Stomach (tissue), 8 donors: ENCODE measurements at regions not wholly inside any gene's neighbourhood (a gene's known extent, or its start where the extent isn't known, plus 50 kb on each side); places are given as distances from the start of the nearest gene placed in this dataset.

Source experiments
- DNase-seq, 2 donors: peaks; one replicate each; pipeline versions ENCODE4 v3.0.0 to v3.0.0-alpha.2; 2013 to 2019
- H3K27ac ChIP-seq, 5 donors: fragments of 200-600 bp in 4 of 5; sonication (generic) in 4 of 5; one replicate each; pipeline ENCODE4 v1.5.1; 2013 to 2019; ENCODE audit warnings: mild to moderate bottlenecking in 1 of 5, moderate library complexity in 1 of 5
- H3K27me3 ChIP-seq, 3 donors: fragments of 200-600 bp; sonication (generic); one replicate each; pipeline ENCODE4 v1.5.1; 2017 to 2019; ENCODE audit warnings: mixed run types in 1 of 3
- H3K36me3 ChIP-seq, 4 donors: fragments of 200-600 bp; sonication (generic); 1 replicate in 3 of 4; 2 replicates in 1 of 4; pipeline ENCODE4 v1.5.1; 2016 to 2019
- H3K4me1 ChIP-seq, 4 donors: fragments of 200-600 bp; sonication (generic); one replicate each; pipeline ENCODE4 v1.5.1; 2016 to 2019
- H3K4me3 ChIP-seq, 4 donors: fragments of 200-600 bp; sonication (generic) in 3 of 4; one replicate each; pipeline ENCODE4 v1.5.1; 2016 to 2019; ENCODE audit warnings: mild to moderate bottlenecking in 1 of 4
- H3K9me3 ChIP-seq, 4 donors: fragments of 200-600 bp; sonication (generic); one replicate each; pipeline ENCODE4 v1.5.1; 2016 to 2019
- EP300 ChIP-seq: sonication (generic); formaldehyde crosslinking; IDR thresholded peaks from one replicate; pipeline ENCODE4 v1.6.1; 2017; ENCODE audit warnings: antibody characterized with exemption
- POLR2A ChIP-seq, 4 donors: fragments of 450-650 bp; IDR thresholded peaks; one replicate each; pipeline ENCODE4 v1.6.1; 2016; ENCODE audit warnings: antibody characterized with exemption in 4 of 4, control low read depth in 2 of 4, mild to moderate bottlenecking in 1 of 4, moderate library complexity in 1 of 4
- POLR2AphosphoS5 ChIP-seq, 3 donors: sonication (generic); formaldehyde crosslinking; IDR thresholded peaks; one replicate each; pipeline ENCODE4 v1.6.1; 2016; ENCODE audit warnings: antibody characterized with exemption in 3 of 3
- WGBS, 5 donors: extraction: QIAGEN DNeasy Blood & Tissue Kit in 3 of 5; methylation state at CpG; one replicate each; pipeline versions ENCODE4 v1.1.5 to v1.1.7; 2013 to 2018; 5-methylcytosine and 5-hydroxymethylcytosine counted together
- intact Hi-C: fragments of 100-400 bp; cut with DNase I; formaldehyde crosslinking; loops from one replicate; pipeline ENCODE4 v1.15.1; 2023; ENCODE audit warnings: low total_unique reads
- TF ChIP-seq, protein P1 (sequence below), 7 experiments: fragments of 450-650 bp in 4 of 7; fragments of 200-600 bp in 3 of 7; sonication (generic) in 3 of 7; IDR thresholded peaks; one replicate each; pipeline ENCODE4 v1.5.1; 2016 to 2019; ENCODE audit warnings: antibody characterized with exemption in 7 of 7, control low read depth in 2 of 7, mild to moderate bottlenecking in 1 of 7
- donor health status: healthy with polysubstance abuse.
- donor health status: Bipolar disorder and iron deficiency.
- donor health status: healthy.

DNA sequence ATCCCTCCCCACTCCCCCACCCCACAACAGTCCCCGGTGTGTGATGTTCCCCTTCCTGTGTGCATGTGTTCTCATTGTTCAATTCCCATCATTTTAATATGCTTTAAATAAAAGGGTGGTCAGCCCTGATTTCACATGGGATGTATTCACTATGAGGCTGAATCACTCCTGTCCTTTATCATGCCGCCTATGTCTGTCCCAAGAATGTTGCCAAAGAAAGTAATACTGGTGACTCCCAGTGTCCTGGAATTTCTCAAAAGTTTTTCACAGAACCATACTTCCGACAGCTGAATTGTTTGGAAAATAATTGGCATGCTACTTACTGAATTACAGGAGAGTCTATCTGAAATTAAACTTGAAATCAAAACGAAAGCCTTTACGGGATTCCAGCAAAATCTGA, 217.7 kb downstream of the HAO1 start:
- TF ChIP-seq, protein P1, sequence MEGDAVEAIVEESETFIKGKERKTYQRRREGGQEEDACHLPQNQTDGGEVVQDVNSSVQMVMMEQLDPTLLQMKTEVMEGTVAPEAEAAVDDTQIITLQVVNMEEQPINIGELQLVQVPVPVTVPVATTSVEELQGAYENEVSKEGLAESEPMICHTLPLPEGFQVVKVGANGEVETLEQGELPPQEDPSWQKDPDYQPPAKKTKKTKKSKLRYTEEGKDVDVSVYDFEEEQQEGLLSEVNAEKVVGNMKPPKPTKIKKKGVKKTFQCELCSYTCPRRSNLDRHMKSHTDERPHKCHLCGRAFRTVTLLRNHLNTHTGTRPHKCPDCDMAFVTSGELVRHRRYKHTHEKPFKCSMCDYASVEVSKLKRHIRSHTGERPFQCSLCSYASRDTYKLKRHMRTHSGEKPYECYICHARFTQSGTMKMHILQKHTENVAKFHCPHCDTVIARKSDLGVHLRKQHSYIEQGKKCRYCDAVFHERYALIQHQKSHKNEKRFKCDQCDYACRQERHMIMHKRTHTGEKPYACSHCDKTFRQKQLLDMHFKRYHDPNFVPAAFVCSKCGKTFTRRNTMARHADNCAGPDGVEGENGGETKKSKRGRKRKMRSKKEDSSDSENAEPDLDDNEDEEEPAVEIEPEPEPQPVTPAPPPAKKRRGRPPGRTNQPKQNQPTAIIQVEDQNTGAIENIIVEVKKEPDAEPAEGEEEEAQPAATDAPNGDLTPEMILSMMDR (IDR thresholded peaks at IDR 0.05), result no peak
- TF ChIP-seq POLR2AphosphoS5 (IDR thresholded peaks at IDR 0.05), result no peak
- TF ChIP-seq POLR2A (IDR thresholded peaks at IDR 0.05), result no peak
- no peak for TF ChIP-seq EP300
- DNase-seq, result no peak
- H3K4me3 ChIP-seq, result no peak overlapping the region
- intact Hi-C loops, result no loop called here
- H3K36me3 ChIP-seq, result no peaks in the 10 kb centered on the region
- H3K27ac ChIP-seq, result no peak overlapping the region
- no peaks in the 10 kb centered on the region for H3K4me1 ChIP-seq
- H3K9me3 ChIP-seq, result no peaks in the 10 kb centered on the region
- no peaks in the 10 kb centered on the region for H3K27me3 ChIP-seq
- 81 to 91% (median 84%) methylated on average over 5 of the region's 5 CpGs for WGBS, 5 donors

DNA sequence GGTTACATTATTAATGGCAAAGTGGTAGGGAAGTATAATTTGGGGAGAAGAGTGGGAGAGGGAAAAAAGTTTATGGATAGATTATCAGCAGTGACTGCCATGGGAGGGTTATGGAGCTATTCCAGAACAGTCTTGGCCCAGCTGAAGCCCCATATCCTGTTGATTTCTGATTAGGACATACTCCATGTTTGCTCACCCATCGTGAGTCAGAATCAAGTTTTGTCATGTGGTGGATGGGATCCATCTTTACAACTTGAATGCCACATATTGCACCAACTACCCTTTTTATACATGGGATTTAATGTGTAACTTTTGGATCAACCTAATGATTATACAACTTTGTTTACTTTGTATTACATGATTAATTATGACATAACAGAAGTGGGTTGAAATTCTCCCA, 217.0 kb downstream of the HAO1 start:
- Histone ChIP-seq H3K4me3 (no peak overlapping the region), H3K27ac (no peak overlapping the region), H3K4me1 (no peaks in the 10 kb centered on the region), H3K36me3 (no peaks in the 10 kb centered on the region), H3K27me3 (no peaks in the 10 kb centered on the region), H3K9me3 (no peaks in the 10 kb centered on the region)
- WGBS, 5 donors, result 25 to 40% (median 30%) methylated on average over 1 of the region's 1 CpG
- TF ChIP-seq POLR2A (IDR thresholded peaks at IDR 0.05) (no peak), EP300 (no peak), POLR2AphosphoS5 (IDR thresholded peaks at IDR 0.05) (no peak)
- TF ChIP-seq, protein P1 (IDR thresholded peaks at IDR 0.05), result no peak
- intact Hi-C loops, result no loop called here
- DNase-seq, result no peak

DNA sequence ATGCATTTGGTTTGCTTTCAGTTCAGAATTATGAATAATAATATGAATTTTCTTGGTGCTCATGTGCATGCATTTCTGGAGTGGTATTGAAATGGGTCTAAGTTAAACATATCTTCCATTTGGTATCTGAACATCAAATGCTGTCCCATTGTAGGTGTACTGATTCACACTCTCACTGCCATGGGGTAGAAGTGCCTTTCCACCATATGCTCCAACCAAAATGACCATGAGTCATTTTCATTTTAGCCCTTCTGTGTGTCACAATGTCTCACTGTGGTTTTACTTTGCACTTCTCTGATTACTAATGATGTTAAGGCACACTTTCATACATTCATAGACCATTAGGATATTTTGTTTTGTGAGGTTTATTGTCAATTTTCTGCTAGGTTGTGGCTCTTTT, 211.9 kb downstream of the HAO1 start:
- Histone ChIP-seq H3K4me3 (no peak overlapping the region), H3K9me3 (no peaks in the 10 kb centered on the region), H3K27me3 (no peaks in the 10 kb centered on the region), H3K36me3 (no peaks in the 10 kb centered on the region), H3K4me1 (no peaks in the 10 kb centered on the region), H3K27ac (no peak overlapping the region)
- TF ChIP-seq POLR2A (IDR thresholded peaks at IDR 0.05) (no peak), EP300 (no peak), POLR2AphosphoS5 (IDR thresholded peaks at IDR 0.05) (no peak)
- TF ChIP-seq, protein P1 (IDR thresholded peaks at IDR 0.05), result no peak
- DNase-seq, result no peak
- intact Hi-C loops, result no loop called here

DNA sequence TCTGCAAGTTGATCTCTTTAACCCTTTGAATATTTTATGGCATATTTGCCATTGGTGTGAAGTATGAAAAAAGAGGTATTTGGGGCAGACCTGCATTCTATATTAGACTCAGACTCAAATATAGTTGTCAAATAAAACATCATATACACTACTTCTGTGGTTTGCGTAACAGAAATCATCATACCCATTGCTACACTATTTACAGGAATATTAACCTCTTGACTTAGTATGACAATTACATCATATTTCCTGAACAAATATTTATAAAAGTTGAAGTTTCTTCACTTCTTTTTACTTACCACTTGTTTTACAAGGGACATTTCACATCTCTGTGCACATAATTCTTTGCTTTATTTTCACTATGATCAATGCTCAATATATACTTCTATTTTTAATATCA, 206.0 kb downstream of the HAO1 start:
- intact Hi-C loops, result no loop called here
- Histone ChIP-seq H3K36me3 (no peaks in the 10 kb centered on the region), H3K9me3 (no peaks in the 10 kb centered on the region), H3K4me1 (no peaks in the 10 kb centered on the region), H3K27ac (no peak overlapping the region), H3K27me3 (no peaks in the 10 kb centered on the region), H3K4me3 (no peak overlapping the region)
- WGBS, 5 donors, result 58 to 90% (median 78%) methylated on average over 1 of the region's 1 CpG
- TF ChIP-seq POLR2A (IDR thresholded peaks at IDR 0.05) (no peak), EP300 (no peak), POLR2AphosphoS5 (IDR thresholded peaks at IDR 0.05) (no peak)
- TF ChIP-seq, protein P1 (IDR thresholded peaks at IDR 0.05), result no peak
- DNase-seq, result no peak
